Stimulated activated effector memory CD8-positive, alpha-beta T cell treated with anti-CD3 and anti-CD28 coated beads, Interleukin-12 subunit alpha, Interleukin-12 subunit beta, amount 100 ng/mL, for 72 hours (primary cell): ENCODE measurements at regions not wholly inside any gene's neighbourhood (a gene's known extent, or its start where the extent isn't known, plus 50 kb on each side); places are given as distances from the start of the nearest gene placed in this dataset.
A peak's percentile ranks its signal among the peaks of the same experiment; 100 is the strongest.

Experiments
- ATAC-seq: fragments of 150-1000 bp; cut with Tn5 transposase; 2 replicates; pipeline ENCODE4 v1.10.0; 2021
- DNase-seq, 2 donors: peaks; one replicate each; pipeline ENCODE4 v3.0.0; 2021 to 2022; ENCODE audit warnings: low spot score in 2 of 2
- H3K27ac Mint-ChIP-seq: one replicate; pipeline ENCODE4 v1.8.0; 2022; ENCODE audit warnings: mild to moderate bottlenecking, mixed read lengths
- H3K36me3 Mint-ChIP-seq: one replicate; pipeline ENCODE4 v1.8.0; 2022; ENCODE audit warnings: mild to moderate bottlenecking, mixed read lengths
- H3K4me1 Mint-ChIP-seq: one replicate; pipeline ENCODE4 v1.8.0; 2022; ENCODE audit warnings: mixed read lengths
- H3K4me3 Mint-ChIP-seq: one replicate; pipeline ENCODE4 v1.8.0; 2022; ENCODE audit warnings: mild to moderate bottlenecking, mixed read lengths
- H3K9me3 Mint-ChIP-seq: one replicate; pipeline ENCODE4 v1.8.0; 2022; ENCODE audit warnings: mixed read lengths

DNA sequence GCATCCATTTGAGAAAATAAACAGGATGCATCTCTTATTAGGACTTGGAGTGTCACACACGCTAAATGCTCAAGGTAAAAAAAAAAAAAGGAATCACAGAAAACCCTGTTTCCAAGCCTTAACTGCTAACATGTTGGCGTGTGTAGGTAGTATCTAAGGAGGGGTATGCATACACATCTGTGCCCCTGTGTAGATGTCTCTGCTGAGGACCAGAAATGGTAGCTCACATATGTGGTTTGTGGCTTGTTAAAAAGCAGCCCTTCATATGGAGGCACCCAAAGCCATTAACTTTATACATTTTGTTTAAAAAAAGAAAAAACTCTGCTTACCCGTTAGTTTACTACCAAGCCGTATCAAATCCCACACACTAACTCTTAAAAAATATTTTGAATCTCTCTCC lies 314.1 kb downstream of the SNAPC1 start:
- H3K36me3 Mint-ChIP-seq: no peaks in the 10 kb centered on the region
- H3K27ac Mint-ChIP-seq: no peak overlapping the region
- peaks cover 19% of the 10 kb centered on the region for H3K4me1 Mint-ChIP-seq
- H3K4me3 Mint-ChIP-seq: no peak overlapping the region
- DNase-seq (no peak), ATAC-seq (no peak)
- no peaks in the 10 kb centered on the region for H3K9me3 Mint-ChIP-seq

DNA sequence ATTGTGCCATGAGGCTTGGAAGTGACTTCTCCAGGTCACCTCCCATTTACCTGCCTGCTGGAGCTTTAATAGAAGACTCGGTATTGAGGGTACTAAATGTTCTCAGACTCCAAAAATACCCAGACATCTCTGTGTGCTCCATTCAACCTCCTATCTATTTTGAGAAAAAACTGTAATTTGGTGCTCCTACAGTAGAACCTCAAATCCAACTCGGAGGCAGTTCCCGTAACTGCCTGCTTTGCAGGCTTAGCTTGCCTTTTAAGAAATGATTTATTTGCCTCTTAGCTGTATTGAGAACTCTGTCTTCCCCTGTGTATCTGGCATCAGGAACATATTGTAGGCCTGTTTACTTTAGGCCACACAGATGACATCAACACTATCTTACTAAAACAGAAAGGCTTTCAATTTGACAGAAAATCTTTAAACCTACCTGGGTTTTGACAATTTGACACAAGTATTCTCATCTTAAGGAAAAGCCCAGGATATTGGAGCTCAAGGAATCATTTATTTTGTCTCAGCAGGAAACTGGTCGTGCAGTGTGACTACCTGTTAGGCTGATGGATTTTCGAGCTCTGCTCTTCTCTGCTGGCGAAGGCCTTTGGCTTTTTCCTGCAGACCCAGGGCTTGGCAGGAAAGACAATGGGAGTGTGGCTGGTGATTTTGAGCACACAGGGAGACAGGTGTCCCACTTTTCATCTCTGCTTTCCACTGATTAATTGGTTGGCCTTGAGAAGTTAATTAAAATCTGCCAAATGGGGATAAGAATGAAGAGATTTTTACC lies 314.8 kb downstream of the SNAPC1 start:
- H3K4me1 Mint-ChIP-seq: peaks cover 19% of the 10 kb centered on the region
- no peak for DNase-seq
- H3K36me3 Mint-ChIP-seq: no peaks in the 10 kb centered on the region
- no peak overlapping the region for H3K27ac Mint-ChIP-seq
- H3K4me3 Mint-ChIP-seq: no peak overlapping the region
- no peak for ATAC-seq
- no peaks in the 10 kb centered on the region for H3K9me3 Mint-ChIP-seq

DNA sequence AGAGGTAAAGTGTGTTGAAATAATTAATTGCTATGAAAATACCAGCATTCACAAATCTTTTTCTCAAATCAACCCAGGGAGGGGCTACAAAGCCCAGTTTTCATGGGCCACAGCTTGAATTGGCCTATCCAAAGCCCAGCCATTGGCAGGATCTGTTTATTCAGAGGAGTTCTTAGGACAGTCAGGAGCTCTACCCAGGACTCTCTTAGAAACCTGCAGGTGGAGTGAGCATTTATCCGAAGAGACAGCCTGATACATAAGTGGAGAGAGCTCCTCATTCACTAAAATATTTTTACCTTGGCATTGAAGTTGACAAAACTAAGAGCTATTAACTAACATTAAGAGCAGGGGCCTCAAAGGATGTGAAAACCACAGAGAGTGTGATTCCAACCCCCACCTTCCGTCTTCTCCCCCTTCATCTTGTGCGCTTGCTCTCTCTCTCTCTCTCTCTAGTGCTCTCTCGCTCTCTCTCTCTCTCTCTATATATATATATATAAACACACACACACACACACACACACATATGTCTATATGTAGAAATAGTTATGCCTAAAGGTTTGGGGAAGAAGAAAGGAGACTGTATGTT lies 315.5 kb downstream of the SNAPC1 start:
- Mint-ChIP-seq H3K27ac (peak overlapping the region; percentile 24), H3K36me3 (no peaks in the 10 kb centered on the region), H3K4me1 (peaks cover 19% of the 10 kb centered on the region), H3K4me3 (no peak overlapping the region), H3K9me3 (no peaks in the 10 kb centered on the region)
- DNase-seq: no peak
- no peak for ATAC-seq

DNA sequence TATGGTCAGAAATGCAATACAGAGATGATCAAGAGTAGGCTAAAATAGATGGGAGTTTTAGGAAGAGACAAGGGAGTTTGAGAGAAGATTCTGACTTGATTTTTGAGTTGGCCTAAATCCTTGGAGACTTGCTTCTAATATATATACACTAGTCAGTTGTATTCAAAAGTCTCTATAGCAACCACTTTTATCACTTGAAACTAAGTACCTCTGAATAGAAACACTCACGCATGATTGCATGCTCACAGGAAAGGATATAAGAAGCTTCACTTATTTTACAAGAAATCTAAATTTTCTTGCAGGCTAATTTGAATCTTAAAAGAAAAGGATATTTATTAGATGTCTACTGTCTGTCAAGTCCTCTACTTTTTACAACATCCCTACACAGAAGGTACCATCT lies 316.8 kb downstream of the SNAPC1 start:
- no peak overlapping the region for H3K27ac Mint-ChIP-seq
- no peaks in the 10 kb centered on the region for H3K9me3 Mint-ChIP-seq
- ATAC-seq (no peak), DNase-seq (no peak)
- H3K4me3 Mint-ChIP-seq: no peak overlapping the region
- peaks cover 19% of the 10 kb centered on the region for H3K4me1 Mint-ChIP-seq
- H3K36me3 Mint-ChIP-seq: no peaks in the 10 kb centered on the region

DNA sequence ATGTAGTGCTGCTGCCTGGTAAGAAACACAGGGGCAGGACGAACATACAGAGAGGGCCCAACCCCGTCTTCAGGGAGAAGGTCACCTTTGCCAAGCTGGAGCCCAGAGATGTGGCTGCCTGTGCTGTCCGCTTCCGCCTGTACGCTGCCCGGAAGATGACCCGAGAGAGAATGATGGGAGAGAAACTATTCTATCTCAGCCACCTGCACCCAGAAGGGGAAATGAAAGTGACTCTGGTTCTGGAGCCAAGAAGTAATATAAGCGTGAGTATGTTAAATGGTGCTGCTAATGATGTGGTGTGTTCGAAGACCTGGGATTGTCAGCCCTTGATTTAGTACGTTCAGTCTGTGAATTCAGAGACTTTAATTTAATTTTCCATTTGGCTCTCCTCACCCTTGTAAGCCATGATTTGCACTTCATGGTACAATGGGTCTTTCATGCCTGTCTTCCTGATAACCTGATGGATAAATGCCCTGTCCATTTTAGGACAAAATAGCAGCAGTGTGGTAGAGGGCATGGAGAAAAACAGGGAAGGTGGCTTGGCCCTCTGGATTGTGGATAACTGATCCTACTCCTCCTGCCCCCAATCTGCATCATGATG lies 318.9 kb downstream of the SNAPC1 start:
- ATAC-seq (no peak), DNase-seq (no peak)
- Mint-ChIP-seq H3K4me1 (peaks cover 19% of the 10 kb centered on the region), H3K36me3 (no peaks in the 10 kb centered on the region), H3K4me3 (no peak overlapping the region), H3K9me3 (peaks cover 3% of the 10 kb centered on the region), H3K27ac (no peak overlapping the region)

DNA sequence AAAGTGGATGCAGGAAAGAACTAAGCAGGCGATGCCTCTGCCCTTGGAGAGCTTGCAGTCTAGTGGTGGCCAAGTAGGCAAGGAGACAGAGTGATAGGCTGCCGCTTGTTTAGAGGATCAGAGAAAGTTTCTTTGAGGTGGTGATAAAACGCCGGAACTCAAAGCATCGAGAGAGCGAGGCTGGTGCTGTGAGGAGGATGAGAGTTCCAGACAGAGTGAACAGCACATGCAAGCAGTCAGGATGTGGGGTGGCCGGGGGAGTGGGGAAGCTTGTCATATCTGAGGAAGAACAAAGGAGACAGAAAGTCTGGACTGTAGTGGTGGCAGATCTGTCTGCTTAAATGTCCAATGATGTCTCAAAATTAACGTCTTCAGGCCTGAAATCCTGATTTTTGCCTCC lies 319.7 kb downstream of the SNAPC1 start:
- DNase-seq (no peak), ATAC-seq (no peak)
- Mint-ChIP-seq H3K4me3 (no peak overlapping the region), H3K9me3 (peaks cover 5% of the 10 kb centered on the region), H3K27ac (no peak overlapping the region), H3K4me1 (peaks cover 15% of the 10 kb centered on the region), H3K36me3 (no peaks in the 10 kb centered on the region)

DNA sequence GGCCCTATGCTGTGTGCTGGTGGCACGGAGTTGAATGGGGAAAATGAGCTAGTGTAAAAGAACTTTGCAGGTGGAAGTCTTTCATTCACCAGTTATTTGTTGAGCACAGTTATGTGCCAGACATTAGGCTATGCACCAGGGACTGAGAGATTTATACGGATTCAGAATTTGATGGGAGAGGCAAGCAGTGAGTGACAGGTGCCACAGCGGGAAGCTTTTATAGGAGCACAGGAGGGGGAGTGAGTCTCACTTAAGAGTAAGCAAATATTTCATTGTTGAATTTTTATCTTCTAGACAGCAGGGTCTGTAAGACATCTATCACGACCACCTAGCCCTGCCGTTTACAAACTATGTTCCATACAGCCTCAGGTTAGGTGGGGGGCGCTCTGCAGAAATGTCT lies 320.6 kb downstream of the SNAPC1 start:
- Mint-ChIP-seq H3K4me3 (no peak overlapping the region), H3K36me3 (no peaks in the 10 kb centered on the region), H3K4me1 (peaks cover 6% of the 10 kb centered on the region), H3K27ac (no peak overlapping the region), H3K9me3 (peaks cover 7% of the 10 kb centered on the region)
- ATAC-seq (no peak), DNase-seq (no peak)

DNA sequence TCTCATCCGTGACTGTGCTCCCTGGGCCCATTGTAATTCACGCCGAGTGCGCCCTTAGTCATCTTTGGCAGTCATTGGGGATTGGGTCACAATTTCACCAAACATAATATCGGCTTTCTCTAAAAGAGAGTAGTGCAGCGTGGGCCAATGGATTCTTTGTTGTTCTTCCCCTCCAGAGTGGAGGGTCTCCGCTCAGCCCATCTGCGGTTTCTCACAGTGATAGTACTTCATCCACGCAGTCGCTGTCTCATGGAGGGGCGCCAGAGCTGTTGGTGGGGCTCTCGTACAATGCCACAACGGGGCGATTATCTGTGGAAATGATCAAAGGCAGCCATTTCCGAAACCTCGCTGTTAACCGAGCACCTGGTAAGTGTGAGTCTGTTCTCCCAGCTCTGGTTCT lies 321.8 kb downstream of the SNAPC1 start:
- Mint-ChIP-seq H3K36me3 (no peaks in the 10 kb centered on the region), H3K4me1 (no peaks in the 10 kb centered on the region), H3K27ac (no peak overlapping the region), H3K4me3 (no peak overlapping the region), H3K9me3 (peaks cover 7% of the 10 kb centered on the region)
- ATAC-seq (no peak), DNase-seq (no peak)

DNA sequence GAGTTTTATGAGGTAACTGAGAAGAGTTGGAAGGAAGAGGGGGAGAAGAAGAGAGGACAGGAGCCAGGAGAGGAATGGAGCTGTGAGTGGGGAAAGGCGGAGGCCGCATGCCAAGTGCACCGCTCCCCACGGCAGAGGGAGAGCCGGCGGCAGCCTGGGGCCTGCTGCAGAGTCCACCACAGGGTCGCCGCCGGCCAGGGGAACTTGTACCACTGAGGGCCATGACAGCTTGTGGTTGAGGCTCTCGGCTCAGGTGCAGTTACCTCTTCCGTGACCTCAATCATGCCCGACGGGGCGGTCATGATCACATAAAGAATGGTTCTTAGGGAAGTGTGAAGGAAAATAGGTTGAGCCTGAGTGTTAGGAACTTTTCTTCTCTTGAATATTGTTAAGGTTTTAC lies 325.0 kb downstream of the SNAPC1 start:
- no peaks in the 10 kb centered on the region for H3K36me3 Mint-ChIP-seq
- no peak overlapping the region for H3K27ac Mint-ChIP-seq
- no peaks in the 10 kb centered on the region for H3K4me1 Mint-ChIP-seq
- DNase-seq (no peak), ATAC-seq (no peak)
- H3K9me3 Mint-ChIP-seq: peaks cover 7% of the 10 kb centered on the region
- H3K4me3 Mint-ChIP-seq: no peak overlapping the region

DNA sequence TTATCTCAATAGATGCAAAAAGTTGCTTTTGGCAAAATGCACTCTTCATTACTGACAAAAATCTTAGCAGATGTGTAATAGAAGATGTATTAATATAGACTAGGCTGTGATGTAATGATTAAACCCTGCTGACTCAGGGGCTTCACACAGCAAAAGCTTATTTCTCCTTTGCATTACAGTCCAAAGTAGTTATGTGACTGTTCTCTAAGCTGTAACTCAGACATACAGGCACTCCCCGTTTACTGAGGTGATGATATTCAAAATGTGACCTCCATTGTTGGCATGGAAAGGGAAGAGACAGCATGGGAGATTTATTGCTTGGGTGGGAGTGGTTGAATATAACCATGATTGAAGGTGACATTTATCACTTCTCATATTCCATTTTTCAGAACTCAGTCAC lies 331.5 kb downstream of the SNAPC1 start:
- no peak for DNase-seq
- no peak for ATAC-seq

DNA sequence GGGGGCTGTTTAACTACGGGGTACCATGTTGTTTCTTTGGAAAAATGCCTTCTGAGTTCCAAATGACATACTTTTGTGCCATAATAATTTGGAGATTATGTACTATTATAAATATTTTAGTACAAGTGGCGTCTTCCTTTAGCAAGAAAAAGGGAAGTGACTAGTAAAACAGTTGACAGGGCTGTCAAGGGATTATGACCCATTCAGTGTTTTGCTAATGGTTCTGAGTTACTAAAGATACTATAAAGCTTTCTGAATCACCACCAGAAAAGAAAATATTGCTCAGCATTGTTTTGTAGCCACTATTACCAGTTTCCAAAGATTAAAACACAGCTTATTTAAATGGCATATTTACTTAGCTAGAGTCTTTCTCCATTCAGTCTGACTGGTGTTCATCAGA lies 334.9 kb downstream of the SNAPC1 start:
- no peak overlapping the region for H3K27ac Mint-ChIP-seq
- H3K4me3 Mint-ChIP-seq: no peak overlapping the region
- peak; percentile 21 for ATAC-seq

More for the DNA sequence above, 331.5 kb downstream of the SNAPC1 start:
- no peaks in the 10 kb centered on the region for H3K36me3 Mint-ChIP-seq
- H3K9me3 Mint-ChIP-seq: no peaks in the 10 kb centered on the region
- no peak overlapping the region for H3K4me3 Mint-ChIP-seq
- peaks cover 3% of the 10 kb centered on the region for H3K4me1 Mint-ChIP-seq
- H3K27ac Mint-ChIP-seq: no peak overlapping the region

DNA sequence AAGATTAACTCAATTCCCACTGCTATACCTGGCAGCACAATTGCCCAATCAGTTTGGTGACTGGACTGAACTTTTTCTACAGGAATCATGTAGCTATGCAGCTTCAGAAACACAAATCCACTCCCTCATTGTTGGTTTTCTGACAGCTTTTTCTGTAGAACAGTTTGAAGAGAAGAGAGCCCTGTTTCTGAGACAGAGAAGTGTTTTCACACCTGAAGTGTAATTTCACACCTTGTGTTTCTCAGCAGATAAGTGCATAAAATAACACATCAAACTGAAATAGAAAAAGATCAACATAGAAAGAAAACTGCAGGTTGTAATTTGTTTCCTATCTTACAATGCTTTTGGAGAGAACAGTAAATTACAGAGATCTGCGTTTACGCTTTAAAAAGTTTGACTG lies 335.6 kb downstream of the SNAPC1 start:
- no peak for ATAC-seq

More for the DNA sequence above, 334.9 kb downstream of the SNAPC1 start:
- no peak for DNase-seq
- no peaks in the 10 kb centered on the region for H3K36me3 Mint-ChIP-seq
- no peaks in the 10 kb centered on the region for H3K9me3 Mint-ChIP-seq
- peaks cover 9% of the 10 kb centered on the region for H3K4me1 Mint-ChIP-seq

DNA sequence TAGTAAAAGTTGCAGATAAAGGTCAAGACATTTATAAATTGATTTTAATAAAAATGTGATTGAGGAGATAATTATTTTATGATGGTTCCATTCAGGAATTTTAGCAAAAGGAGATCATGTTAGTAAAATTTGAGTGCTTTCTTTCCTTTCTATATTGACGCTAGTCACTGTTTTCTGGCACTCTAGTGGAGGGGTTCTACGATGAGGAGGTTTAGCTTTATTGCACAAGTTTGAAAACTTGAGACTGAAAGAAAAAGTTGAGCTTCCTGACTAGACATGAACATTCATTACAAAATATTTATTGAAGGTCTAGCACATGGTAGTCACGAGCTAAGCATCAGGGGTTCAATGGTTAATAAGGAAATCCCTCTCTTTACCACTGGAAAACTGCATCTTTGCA lies 336.1 kb downstream of the SNAPC1 start:
- H3K4me3 Mint-ChIP-seq: no peak overlapping the region
- H3K27ac Mint-ChIP-seq: no peak overlapping the region
- ATAC-seq (no peak), DNase-seq (no peak)
- H3K9me3 Mint-ChIP-seq: no peaks in the 10 kb centered on the region
- peaks cover 9% of the 10 kb centered on the region for H3K4me1 Mint-ChIP-seq
- H3K36me3 Mint-ChIP-seq: no peaks in the 10 kb centered on the region

More for the DNA sequence above, 335.6 kb downstream of the SNAPC1 start:
- Mint-ChIP-seq H3K27ac (no peak overlapping the region), H3K4me1 (peaks cover 9% of the 10 kb centered on the region), H3K36me3 (no peaks in the 10 kb centered on the region), H3K4me3 (no peak overlapping the region), H3K9me3 (no peaks in the 10 kb centered on the region)
- no peak for DNase-seq

DNA sequence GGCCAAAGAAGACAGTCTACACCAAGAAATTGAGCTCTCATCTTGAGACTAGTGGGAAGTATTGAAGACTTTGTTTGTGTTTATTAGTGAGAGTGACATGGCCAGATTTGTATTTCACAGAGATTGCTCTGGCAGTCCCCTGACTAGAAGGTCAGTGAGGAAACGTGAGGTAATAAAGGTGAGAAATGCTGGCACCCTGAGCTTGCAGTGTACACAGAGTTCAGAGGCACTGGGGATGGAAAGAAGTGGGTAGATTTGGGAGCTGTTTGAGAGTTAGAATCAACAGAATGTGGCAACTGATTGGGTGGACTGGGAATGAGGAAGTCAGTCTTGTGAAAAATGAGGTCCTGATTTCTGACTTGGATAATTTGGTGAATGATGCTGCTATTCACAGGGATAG lies 336.9 kb downstream of the SNAPC1 start:
- no peaks in the 10 kb centered on the region for H3K36me3 Mint-ChIP-seq
- no peak overlapping the region for H3K4me3 Mint-ChIP-seq
- no peak overlapping the region for H3K27ac Mint-ChIP-seq
- H3K9me3 Mint-ChIP-seq: no peaks in the 10 kb centered on the region
- peaks cover 9% of the 10 kb centered on the region for H3K4me1 Mint-ChIP-seq
- ATAC-seq (no peak), DNase-seq (no peak)

DNA sequence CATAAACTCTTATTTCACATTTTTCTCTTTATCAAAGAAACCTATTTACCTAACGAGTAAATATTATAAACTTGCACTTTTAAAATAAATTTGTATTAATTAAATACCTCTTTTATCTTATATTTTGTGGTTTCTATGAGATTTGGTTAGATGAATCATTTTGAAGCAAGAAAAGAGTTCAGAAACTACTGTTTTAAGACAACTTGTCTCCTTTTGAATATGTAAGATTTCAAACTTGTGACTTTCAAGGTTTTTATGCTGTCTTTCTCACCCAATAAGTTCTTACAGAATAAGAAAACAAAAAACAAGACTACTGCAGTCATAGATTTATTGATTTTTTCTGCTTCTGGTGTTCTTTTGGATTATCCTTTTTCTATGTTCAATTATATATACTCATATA lies 339.0 kb downstream of the SNAPC1 start:
- H3K27ac Mint-ChIP-seq: no peak overlapping the region
- H3K4me3 Mint-ChIP-seq: no peak overlapping the region
- no peaks in the 10 kb centered on the region for H3K9me3 Mint-ChIP-seq
- no peaks in the 10 kb centered on the region for H3K36me3 Mint-ChIP-seq
- DNase-seq (no peak), ATAC-seq (no peak)
- H3K4me1 Mint-ChIP-seq: peaks cover 9% of the 10 kb centered on the region
